Stomach (tissue), 8 donors: ENCODE measurements at regions not wholly inside any gene's neighbourhood (a gene's known extent, or its start where the extent isn't known, plus 50 kb on each side); places are given as distances from the start of the nearest gene placed in this dataset.

Experiments used
- DNase-seq, 2 donors: peaks; one replicate each; pipeline versions ENCODE4 v3.0.0 to v3.0.0-alpha.2; 2013 to 2019
- H3K27ac ChIP-seq, 5 donors: fragments of 200-600 bp in 4 of 5; sonication (generic) in 4 of 5; one replicate each; pipeline ENCODE4 v1.5.1; 2013 to 2019; ENCODE audit warnings: mild to moderate bottlenecking in 1 of 5, moderate library complexity in 1 of 5
- H3K27me3 ChIP-seq, 3 donors: fragments of 200-600 bp; sonication (generic); one replicate each; pipeline ENCODE4 v1.5.1; 2017 to 2019; ENCODE audit warnings: mixed run types in 1 of 3
- H3K36me3 ChIP-seq, 4 donors: fragments of 200-600 bp; sonication (generic); 1 replicate in 3 of 4; 2 replicates in 1 of 4; pipeline ENCODE4 v1.5.1; 2016 to 2019
- H3K4me1 ChIP-seq, 4 donors: fragments of 200-600 bp; sonication (generic); one replicate each; pipeline ENCODE4 v1.5.1; 2016 to 2019
- H3K4me3 ChIP-seq, 4 donors: fragments of 200-600 bp; sonication (generic) in 3 of 4; one replicate each; pipeline ENCODE4 v1.5.1; 2016 to 2019; ENCODE audit warnings: mild to moderate bottlenecking in 1 of 4
- H3K9me3 ChIP-seq, 4 donors: fragments of 200-600 bp; sonication (generic); one replicate each; pipeline ENCODE4 v1.5.1; 2016 to 2019
- CTCF ChIP-seq, 7 experiments: fragments of 450-650 bp in 4 of 7; fragments of 200-600 bp in 3 of 7; sonication (generic) in 3 of 7; IDR thresholded peaks; one replicate each; pipeline ENCODE4 v1.5.1; 2016 to 2019; ENCODE audit warnings: antibody characterized with exemption in 7 of 7, control low read depth in 2 of 7, mild to moderate bottlenecking in 1 of 7
- EP300 ChIP-seq: sonication (generic); formaldehyde crosslinking; IDR thresholded peaks from one replicate; pipeline ENCODE4 v1.6.1; 2017; ENCODE audit warnings: antibody characterized with exemption
- POLR2A ChIP-seq, 4 donors: fragments of 450-650 bp; IDR thresholded peaks; one replicate each; pipeline ENCODE4 v1.6.1; 2016; ENCODE audit warnings: antibody characterized with exemption in 4 of 4, control low read depth in 2 of 4, mild to moderate bottlenecking in 1 of 4, moderate library complexity in 1 of 4
- POLR2AphosphoS5 ChIP-seq, 3 donors: sonication (generic); formaldehyde crosslinking; IDR thresholded peaks; one replicate each; pipeline ENCODE4 v1.6.1; 2016; ENCODE audit warnings: antibody characterized with exemption in 3 of 3
- WGBS, 5 donors: extraction: QIAGEN DNeasy Blood & Tissue Kit in 3 of 5; methylation state at CpG; one replicate each; pipeline versions ENCODE4 v1.1.5 to v1.1.7; 2013 to 2018; 5-methylcytosine and 5-hydroxymethylcytosine counted together
- intact Hi-C: fragments of 100-400 bp; cut with DNase I; formaldehyde crosslinking; loops from one replicate; pipeline ENCODE4 v1.15.1; 2023; ENCODE audit warnings: low total_unique reads
- donor health status: healthy with polysubstance abuse.
- donor health status: Bipolar disorder and iron deficiency.
- donor health status: healthy.

GRCh38 chr4:173912384-173912783 lies 371.1 kb downstream of the FBXO8 start:
- no peak for TF ChIP-seq EP300
- TF ChIP-seq POLR2A (IDR thresholded peaks at IDR 0.05): no peak
- TF ChIP-seq CTCF (IDR thresholded peaks at IDR 0.05): no peak
- no peak for TF ChIP-seq POLR2AphosphoS5 (IDR thresholded peaks at IDR 0.05)
- no peak overlapping the region for H3K4me3 ChIP-seq
- 62 to 83% (median 75%) methylated on average over 1 of the region's 1 CpG for WGBS, 5 donors
- H3K9me3 ChIP-seq: no peaks in the 10 kb centered on the region
- no peaks in the 10 kb centered on the region for H3K27me3 ChIP-seq
- intact Hi-C loops: no loop called here
- no peak overlapping the region for H3K27ac ChIP-seq
- DNase-seq: no peak
- H3K36me3 ChIP-seq: no peaks in the 10 kb centered on the region
- peaks cover 0 to 28% (median 6%) of the 10 kb centered on the region in 4 donors for H3K4me1 ChIP-seq

- H3K27me3 ChIP-seq: no peaks in the 10 kb centered on the region
- H3K36me3 ChIP-seq: no peaks in the 10 kb centered on the region
- TF ChIP-seq POLR2A (IDR thresholded peaks at IDR 0.05): no peak
- TF ChIP-seq EP300: no peak
- TF ChIP-seq CTCF (IDR thresholded peaks at IDR 0.05): no peak
- no peak for TF ChIP-seq POLR2AphosphoS5 (IDR thresholded peaks at IDR 0.05)
- intact Hi-C loops: no loop called here
- H3K4me1 ChIP-seq: peaks cover 0 to 18% (median 5%) of the 10 kb centered on the region in 4 donors
- no peak overlapping the region for H3K4me3 ChIP-seq
- no peak overlapping the region for H3K27ac ChIP-seq
- 82 to 100% (median 84%) methylated on average over 4 of the region's 4 CpGs for WGBS, 5 donors
- no peak for DNase-seq
- H3K9me3 ChIP-seq: no peaks in the 10 kb centered on the region
Observed at GRCh38 chr4:173910891-173911290, 372.6 kb downstream of the FBXO8 start.

- whole genome bisulfite sequencing, 5 donors: 78 to 91% (median 86%) methylated on average over 3 of the region's 3 CpGs
Observed at GRCh38 chr4:173909294-173909693, 374.2 kb downstream of the FBXO8 start.

GRCh38 chr4:173899813-173900212 lies 369.8 kb upstream of the HAND2 start:
- intact Hi-C loops: no loop called here
- H3K4me3 ChIP-seq: no peak overlapping the region
- no peak for DNase-seq
- 89 to 95% (median 95%) methylated on average over 2 of the region's 2 CpGs for WGBS, 5 donors
- TF ChIP-seq EP300 (no peak), POLR2AphosphoS5 (IDR thresholded peaks at IDR 0.05) (no peak), POLR2A (IDR thresholded peaks at IDR 0.05) (no peak), CTCF (IDR thresholded peaks at IDR 0.05) (no peak)
- no peak overlapping the region for H3K27ac ChIP-seq
- H3K4me1 ChIP-seq: no peaks in the 10 kb centered on the region
- no peaks in the 10 kb centered on the region for H3K27me3 ChIP-seq
- H3K36me3 ChIP-seq: no peaks in the 10 kb centered on the region
- H3K9me3 ChIP-seq: no peaks in the 10 kb centered on the region

More at GRCh38 chr4:173909294-173909693, 374.2 kb downstream of the FBXO8 start:
- no peaks in the 10 kb centered on the region for H3K36me3 ChIP-seq
- H3K4me3 ChIP-seq: no peak overlapping the region
- no peaks in the 10 kb centered on the region for H3K9me3 ChIP-seq
- no peak for DNase-seq
- H3K4me1 ChIP-seq: peaks cover 0 to 18% (median 5%) of the 10 kb centered on the region in 4 donors
- no peaks in the 10 kb centered on the region for H3K27me3 ChIP-seq
- intact Hi-C loops: no loop called here
- TF ChIP-seq EP300 (no peak), POLR2AphosphoS5 (IDR thresholded peaks at IDR 0.05) (no peak), POLR2A (IDR thresholded peaks at IDR 0.05) (no peak), CTCF (IDR thresholded peaks at IDR 0.05) (no peak)
- H3K27ac ChIP-seq: no peak overlapping the region
